ENCODE measurements at regions not wholly inside any gene's neighbourhood (a gene's known extent, or its start where the extent isn't known, plus 50 kb on each side); places are given as distances from the start of the nearest gene placed in this dataset.

- TF ChIP-seq, protein P1, sequence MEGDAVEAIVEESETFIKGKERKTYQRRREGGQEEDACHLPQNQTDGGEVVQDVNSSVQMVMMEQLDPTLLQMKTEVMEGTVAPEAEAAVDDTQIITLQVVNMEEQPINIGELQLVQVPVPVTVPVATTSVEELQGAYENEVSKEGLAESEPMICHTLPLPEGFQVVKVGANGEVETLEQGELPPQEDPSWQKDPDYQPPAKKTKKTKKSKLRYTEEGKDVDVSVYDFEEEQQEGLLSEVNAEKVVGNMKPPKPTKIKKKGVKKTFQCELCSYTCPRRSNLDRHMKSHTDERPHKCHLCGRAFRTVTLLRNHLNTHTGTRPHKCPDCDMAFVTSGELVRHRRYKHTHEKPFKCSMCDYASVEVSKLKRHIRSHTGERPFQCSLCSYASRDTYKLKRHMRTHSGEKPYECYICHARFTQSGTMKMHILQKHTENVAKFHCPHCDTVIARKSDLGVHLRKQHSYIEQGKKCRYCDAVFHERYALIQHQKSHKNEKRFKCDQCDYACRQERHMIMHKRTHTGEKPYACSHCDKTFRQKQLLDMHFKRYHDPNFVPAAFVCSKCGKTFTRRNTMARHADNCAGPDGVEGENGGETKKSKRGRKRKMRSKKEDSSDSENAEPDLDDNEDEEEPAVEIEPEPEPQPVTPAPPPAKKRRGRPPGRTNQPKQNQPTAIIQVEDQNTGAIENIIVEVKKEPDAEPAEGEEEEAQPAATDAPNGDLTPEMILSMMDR (IDR thresholded peaks at IDR 0.05; ENCODE audit: poor library complexity) = no peak
- TF ChIP-seq EZH2 (IDR thresholded peaks at IDR 0.05; ENCODE audit: borderline replicate concordance) = no peak
Measured at GRCh38 chr19:30738047-30738446, 365.9 kb downstream of the ZNF536 start.

Measured in hepatocyte (in vitro differentiated cells).